GM12891 (cell line): ENCODE measurements at regions not wholly inside any gene's neighbourhood (a gene's known extent, or its start where the extent isn't known, plus 50 kb on each side); places are given as distances from the start of the nearest gene placed in this dataset.

Experiments
- POLR2A ChIP-seq: IDR thresholded peaks from 2 replicates; pipeline ENCODE4 v1.6.1; 2011; ENCODE audit warnings: low read depth, low read length, control low read depth
- POLR2AphosphoS5 ChIP-seq: IDR thresholded peaks from 2 replicates; pipeline ENCODE4 v1.6.1; 2011; ENCODE audit warnings: low read depth, low read length, control low read depth
- SPI1 ChIP-seq: IDR thresholded peaks from 2 replicates; pipeline ENCODE4 v1.6.1; 2011; ENCODE audit warnings: low read depth, low read length, control low read depth
- TAF1 ChIP-seq: IDR thresholded peaks from 2 replicates; pipeline ENCODE4 v1.6.1; 2011; ENCODE audit warnings: low read depth, low read length, control low read depth

DNA sequence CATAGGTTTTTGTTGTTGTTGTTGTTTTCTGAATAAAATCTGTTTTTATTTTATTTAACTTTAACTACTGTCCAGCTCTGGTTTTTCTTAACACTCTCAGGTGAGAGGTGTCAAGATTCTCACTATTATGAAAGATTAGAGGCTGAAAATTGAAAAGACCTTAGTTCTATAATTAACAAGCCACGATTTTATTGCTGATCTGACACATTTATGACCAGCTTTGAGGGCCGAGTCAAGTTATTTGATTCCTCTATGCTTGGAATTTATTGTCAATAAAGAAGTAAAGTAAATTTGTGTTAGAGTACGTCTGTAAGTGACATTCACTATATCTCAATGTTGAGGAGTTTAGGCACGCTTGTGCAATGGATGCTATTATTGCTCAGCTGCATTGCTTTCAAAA is 808.8 kb downstream of the GALC start:
- TF ChIP-seq POLR2A (no peak), SPI1 (no peak), TAF1 (no peak), POLR2AphosphoS5 (no peak)
